NCI-H1092 treated with DMSO at 0.1 percent for 48 hours (cell line): ENCODE measurements at regions not wholly inside any gene's neighbourhood (a gene's known extent, or its start where the extent isn't known, plus 50 kb on each side); places are given as distances from the start of the nearest gene placed in this dataset.
"Not testable (repeated sequence)": the region's sequence is repeated elsewhere in the genome, so short reads cannot be mapped to it uniquely, and the experiment has no call there.

Experiments
- DNase-seq: peaks from one replicate; lab custom pipeline; 2025; lab: John Stamatoyannopoulos, UW

DNA sequence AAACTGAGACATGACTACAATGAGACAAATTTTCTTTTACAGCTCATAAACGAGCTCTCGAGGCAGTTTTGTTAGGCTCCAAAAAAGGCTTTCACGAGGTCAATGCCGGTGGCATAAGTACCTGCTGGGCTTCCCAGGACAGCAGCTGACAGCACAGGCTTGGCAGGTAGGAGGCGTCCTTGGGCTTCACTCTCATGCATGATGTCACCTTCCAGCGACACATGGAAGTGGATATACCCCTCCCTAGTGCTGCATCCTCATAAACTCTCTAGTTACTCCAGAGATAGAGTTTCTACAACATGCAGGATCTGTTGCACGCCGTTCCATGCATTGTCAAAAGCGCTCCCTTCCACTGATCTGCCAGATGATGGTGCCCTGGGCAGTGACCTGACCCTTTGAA lies 112.5 kb upstream of the PAXBP1 start:
- no peak for DNase-seq

DNA sequence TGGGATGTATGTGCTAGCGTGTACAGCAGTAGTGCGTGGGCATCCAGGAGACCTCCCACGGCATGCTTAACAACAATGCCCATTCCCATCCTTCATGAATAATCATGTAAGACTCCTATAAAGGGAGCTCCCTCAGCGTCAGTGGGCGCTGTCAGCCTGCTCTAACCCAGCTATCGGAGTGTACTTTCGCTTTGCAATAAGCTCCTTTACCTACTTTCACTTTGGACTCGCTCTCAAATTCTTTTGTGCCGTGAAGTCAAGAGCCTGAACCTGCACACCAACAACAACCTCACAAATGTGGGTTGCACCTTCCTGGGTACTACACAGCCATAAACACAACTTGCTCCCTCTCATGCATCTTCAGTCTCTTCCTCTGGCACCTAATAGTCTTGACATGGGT lies 114.8 kb upstream of the PAXBP1 start:
- no peak for DNase-seq

DNA sequence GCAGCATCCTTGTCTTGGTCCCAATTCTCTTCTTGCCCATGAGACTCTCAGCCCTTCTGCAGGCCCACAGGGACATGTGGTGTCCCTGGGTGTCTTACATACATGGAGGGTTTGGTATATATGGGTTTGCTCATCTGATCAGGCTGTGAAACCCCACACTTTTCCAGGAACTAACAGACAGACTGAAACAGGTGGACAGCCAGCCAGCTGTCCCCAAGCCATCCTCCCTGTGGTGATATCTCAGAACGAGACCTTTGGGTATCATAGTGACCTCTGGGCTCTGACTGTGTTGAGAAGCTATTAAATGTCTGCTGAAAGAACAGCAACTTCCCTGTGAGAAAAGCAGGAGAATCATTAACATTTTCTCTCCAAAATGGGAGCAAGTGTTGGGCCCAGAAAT lies 115.5 kb upstream of the PAXBP1 start:
- DNase-seq, result no peak

DNA sequence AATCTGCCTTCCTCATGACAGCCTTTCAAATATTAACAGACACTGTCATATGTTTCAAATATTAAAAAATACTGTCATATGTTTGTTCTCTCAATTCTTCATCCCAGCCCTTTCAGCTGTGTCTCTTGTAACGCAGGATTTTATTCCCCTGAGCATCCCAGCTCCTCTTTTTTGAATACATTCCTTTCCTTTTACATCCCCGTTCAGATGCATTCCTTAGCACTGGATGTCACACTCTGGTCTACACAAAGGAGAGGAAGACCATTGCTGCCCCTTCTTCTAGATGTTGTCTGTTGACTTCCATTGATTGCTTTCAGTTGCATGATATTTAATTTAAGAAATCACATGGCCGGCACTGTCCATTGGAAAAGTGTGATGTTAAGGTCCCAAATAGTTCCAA lies 117.4 kb upstream of the PAXBP1 start:
- DNase-seq, result no peak

DNA sequence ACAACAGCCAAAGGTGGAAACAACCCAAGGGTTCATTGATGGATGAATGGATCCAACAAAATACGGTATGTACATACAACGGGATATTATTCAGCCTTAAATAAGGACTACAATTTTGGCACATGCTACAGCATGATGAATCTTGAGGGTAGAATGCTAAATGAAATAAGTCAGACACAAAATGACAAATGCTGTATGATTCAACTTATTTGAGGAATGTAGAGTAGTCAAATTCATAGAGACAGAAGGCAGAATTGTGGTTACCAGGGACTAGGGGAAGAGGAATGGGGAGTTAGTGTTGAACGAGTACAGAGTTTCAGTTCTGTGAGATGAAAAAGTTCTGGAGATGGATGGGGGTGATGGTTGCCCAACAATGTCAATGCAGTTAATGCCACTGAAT lies 118.0 kb upstream of the PAXBP1 start:
- DNase-seq, result no peak

DNA sequence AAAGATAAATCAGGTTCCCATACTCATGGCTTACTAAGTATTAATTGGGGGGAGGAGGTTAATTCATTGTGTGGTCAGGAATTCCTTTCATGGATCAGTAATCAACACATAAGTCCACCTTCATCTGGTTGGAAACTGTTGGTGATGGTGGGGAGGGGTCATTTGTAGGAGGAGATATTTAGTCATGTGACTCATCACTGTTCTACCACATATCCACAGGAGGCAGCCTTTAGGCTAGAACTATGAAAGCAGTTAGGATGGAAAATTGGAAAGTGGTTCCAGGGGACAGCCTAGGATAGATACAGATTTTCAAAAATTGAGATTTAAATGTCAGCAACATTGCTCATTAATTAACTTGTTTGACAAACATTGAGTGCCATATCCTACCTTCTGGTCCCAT lies 122.8 kb upstream of the PAXBP1 start:
- no peak for DNase-seq

DNA sequence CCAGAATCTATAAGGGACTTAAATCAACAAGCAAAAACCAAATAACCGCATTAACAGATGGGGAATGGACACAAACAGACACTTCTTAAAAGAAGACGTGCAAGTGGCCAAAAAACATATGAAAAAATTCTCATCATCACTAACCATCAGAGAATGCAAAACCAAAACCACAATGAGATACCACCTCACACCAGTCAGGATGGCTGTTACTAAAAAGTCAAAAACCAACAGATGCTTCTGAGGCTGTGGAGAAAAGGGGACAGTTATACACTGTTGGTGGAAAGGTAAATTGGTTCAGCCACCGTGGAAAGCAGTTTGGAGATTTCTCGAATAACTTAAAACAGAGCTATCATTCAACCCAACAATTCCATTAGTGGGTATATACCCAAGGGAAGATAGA lies 124.9 kb upstream of the OLIG2 start:
- no peak for DNase-seq

DNA sequence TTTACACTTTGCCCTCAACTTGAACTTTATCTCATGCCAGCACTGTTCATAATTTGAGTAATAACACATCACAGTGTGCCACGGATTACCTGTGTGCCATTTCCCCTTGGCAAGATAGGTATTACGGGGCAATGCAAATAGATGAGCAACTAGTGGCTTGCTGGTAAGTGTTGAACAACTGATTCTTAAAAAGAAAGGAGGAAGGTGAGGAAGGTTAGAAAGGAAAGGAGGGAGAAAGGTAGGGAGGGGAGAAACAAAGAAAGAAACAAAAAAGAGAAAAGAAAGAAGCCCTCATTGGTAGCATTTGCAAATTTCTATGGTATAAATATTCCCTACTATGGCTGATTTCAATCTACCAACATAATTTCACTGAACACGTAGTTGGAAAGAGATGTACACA lies 118.2 kb upstream of the OLIG2 start:
- no peak for DNase-seq

DNA sequence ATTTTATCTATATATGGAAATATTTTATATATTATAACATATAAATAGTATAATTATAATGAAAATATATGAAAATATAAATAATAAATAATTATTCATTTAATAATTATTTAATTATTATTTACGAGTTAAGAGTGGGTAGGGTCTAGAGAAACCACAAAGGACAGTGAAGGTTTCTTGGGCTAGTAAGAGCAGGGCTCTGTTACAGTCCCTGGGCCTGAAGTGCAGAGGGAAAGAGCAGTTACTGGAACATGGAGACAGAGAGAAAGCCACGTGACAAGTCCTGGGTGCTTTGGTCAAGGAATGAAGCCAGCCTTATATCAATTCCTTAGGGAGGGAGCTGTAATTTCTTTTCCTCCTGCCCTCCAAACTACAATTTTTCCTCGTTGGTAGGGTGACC lies 117.2 kb upstream of the OLIG2 start:
- DNase-seq, result no peak

DNA sequence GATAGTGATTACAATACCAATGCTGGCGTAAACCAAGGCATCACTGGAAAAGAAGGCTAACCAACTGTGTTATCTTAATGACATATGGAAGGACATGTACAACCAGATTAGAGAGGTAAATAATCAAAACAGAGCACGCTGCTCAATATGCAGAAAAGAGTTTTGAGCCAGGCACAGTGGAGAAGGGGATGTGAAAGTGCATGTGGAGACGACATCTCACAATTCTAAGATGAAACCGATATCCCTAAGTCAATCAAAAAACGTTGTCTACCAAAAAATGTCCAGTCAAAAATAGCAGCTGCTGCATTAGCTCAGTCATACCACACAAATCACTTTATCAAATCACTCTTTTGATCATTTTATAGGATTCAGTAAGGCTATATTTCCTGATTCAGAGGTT lies 116.3 kb upstream of the OLIG2 start:
- no peak for DNase-seq

DNA sequence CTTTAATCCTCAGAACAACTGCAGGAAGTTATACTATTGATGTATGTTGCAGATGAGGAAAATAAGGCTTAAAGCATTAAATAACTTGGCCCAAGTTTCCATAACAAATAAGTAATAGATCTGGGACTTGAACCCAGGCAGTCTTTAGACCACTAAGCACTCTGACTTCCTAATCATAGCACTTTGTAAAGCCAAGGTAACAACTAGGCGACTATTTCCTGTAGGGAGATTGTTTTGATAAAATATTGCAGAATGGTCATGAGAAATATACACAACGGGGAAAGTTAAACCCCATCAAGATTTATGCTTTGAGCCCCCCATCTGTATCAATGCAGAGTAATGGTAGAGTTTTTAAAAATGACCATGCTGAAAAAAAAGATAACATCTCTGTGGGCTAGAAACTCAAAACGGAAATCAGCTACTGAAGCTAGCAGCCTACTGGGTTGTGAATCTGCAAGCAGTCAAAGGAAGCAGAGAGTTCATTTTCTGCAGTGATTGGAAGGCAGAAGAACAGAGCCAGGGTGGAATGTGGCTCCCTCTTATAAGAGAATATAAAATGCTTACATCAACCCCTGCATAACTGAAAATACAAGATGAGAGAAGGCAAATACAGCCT lies 111.2 kb upstream of the OLIG2 start:
- no peak for DNase-seq

DNA sequence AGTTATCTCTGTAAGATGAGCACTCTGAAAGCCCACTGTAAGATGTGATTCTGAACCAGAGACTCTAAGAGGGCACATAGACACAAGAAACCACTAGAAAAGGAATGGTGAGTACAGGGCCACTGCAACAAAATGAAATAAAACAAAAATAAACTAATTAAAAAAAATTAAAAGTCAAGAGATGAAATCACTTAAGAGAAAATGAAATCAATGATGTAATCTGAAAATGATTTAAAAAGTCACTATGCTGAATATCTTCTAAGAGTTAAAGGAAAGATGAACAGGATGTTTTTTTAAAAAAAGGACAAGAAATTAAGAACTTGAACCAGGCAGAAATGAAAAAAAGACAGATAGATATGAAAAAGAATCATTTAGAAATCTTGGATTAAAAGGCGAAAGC lies 110.6 kb upstream of the OLIG2 start:
- no peak for DNase-seq

DNA sequence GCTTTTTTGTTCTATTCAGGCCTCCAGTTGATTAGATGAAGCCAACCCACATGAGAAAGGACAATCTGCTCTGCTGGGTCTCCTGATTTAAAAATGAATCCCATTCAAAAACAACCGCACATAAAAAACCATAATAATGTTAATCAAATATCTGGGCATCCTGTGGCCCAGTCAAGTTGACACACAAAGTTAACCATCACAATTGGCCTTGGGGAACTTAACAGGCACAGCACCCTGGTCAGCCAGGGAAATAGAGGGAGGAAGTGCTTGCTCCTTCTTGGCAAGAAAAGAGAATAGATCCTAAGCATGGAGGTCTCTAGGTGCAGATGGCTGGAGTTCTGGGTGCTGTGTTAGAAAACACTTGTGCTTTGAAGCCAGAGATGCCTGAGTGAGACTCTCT lies 109.6 kb upstream of the OLIG2 start:
- DNase-seq, result no peak

DNA sequence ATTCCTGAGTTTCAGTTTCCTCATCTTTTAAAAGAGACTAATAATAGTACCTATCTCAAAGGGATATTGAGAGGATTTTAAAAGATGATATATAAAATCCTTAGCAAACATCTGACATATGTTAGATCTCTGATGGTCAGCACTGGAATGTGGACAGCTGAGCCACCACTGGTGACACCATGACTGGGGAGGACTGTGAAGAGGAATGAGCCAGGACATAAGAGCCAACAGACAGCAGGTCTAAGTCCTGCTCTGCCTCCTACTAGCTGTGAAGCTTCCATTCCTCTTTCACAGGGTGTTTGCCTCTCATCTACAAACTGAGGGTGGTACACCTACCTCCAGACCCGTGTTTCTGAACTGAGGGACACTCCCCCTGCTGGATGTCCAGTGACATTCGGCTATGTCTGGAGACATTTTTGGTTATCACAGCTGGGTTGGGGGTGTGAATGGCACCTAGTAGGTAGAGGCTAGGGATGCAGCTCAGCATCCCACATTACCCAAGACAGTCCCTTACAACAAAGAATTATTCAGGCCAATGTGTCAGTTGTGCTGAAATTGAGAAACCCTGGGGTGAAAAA lies 109.1 kb upstream of the OLIG2 start:
- no peak for DNase-seq

DNA sequence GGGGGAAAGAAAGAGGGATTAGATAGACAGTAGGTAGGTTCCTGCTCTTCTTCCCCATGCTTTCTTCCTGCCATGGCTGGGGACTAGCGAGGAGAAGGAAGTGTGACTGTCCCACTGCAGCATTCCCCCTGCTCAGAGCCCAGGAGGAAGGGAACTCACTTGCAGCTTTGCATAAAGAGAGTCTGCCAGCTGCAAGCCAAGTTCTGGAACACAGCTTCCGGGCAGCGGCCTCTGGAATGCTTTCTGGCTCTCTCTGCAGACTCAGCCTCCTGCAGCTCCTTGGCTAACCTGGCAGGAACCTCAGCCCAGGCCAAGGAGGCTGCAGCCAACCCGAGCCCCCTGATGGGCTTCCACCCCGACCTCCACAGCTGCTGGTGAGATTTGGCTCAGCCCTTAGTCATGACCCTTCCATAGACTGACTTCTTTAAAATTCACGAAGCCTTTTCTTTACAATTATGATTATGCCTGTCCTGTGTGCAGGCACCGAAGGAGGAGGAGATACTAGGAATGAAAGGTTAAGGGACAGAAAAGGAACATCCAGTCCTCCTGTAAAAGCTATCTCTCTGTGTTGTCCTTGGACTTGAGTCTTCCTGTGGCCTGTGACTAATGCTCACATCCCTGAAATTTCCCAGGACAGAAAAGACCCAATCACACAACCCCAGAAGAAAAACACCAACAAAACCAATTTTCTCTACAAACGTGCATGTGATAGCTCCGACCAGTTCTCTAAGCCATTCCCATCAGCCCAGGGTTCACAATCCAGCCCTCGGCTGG lies 108.2 kb upstream of the OLIG2 start:
- no peak for DNase-seq

DNA sequence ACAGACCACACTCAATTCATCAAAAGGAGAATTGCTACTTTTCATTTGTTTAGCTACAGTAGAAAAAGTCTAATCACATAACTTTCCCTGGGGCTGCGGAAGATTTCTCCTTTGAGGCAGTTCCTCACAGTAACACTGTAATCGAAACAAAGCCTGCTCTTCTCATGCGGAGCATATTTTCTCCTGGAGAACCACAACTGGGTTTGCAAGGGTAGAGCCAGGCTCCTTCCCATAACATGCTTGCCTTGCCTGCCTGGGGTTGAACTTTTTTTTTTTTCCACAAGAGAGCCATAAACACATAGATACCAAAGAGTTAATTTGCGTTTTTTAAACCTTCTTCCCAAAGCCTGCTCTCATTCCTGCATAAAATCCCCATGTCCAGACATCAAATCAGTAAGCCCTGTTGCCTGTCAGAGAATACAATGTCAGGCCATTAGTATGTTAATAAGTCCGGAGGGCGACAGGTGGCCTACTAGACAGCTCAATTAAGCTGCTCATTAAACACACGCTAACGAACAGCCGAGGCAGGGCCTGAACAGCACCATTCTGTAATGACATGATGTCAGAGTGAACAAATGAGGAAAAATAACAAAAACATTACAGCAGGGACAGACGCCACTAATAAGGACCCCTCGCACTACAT lies 107.1 kb upstream of the OLIG2 start:
- no peak for DNase-seq

DNA sequence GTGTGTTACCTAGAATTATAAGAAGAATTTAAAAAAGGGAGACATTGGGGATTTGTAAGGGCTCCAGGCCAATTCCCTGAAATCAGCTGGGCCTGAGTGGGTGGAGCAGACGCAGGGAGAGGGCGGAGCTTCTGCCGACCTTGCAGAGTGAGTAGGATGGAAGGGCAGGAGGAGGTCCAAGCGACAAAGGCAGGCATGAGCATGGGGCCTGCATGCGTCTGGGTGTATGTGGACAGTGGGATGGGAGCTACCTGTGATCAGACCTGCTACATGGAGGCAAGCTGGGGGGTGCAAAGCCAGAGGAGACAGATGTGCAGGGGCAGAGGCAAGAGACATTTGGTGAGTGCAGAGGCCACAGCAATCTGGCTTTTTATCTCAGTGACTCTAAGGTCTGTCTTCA lies 105.3 kb upstream of the OLIG2 start:
- no peak for DNase-seq

DNA sequence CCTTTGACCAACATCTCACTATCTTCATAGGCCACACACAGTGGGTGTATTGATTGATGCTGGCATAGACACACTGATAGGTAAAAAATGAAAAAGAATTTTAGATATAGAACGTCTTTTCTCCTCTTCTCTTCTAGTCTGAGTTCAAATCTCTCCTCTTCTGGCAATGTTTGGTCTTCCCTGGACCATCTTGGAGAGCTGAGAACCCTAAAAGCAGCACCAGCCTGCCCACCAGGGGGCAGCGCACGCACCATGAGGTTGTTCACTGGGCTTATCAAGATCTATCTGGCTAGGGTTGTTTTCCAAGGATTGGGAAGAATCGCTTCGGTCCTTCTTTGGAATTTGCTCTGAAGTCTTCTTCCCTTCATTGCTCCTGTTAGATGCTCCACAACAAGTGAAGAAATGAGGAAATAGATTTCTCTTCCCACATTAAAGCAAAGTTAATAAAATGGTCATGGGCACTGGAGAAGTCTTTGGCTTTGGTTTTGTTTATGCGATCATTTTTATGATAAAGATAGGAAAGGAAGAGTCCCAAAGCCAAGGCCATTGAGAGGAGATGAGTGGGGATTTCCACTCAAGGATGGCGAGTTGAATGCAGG lies 104.0 kb upstream of the OLIG2 start:
- DNase-seq, result no peak

DNA sequence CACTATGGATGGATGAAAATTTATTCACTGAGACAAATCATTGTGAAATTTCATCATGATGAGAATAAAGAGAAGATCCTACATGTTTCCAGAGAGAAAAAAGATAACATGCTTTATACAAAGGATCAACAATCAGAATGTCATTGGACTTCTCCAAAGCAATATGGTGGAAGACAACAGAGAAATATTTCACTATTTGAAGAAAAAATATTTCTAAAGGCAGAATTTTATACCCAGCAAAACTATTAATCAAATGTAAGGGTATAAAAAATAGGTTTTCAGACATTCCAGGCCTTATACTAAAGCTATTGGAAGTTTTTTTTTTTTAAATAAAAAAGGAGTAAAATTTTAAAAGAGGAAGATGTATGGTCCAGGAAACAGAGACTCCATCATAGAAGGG lies 100.6 kb upstream of the OLIG2 start:
- no peak for DNase-seq

DNA sequence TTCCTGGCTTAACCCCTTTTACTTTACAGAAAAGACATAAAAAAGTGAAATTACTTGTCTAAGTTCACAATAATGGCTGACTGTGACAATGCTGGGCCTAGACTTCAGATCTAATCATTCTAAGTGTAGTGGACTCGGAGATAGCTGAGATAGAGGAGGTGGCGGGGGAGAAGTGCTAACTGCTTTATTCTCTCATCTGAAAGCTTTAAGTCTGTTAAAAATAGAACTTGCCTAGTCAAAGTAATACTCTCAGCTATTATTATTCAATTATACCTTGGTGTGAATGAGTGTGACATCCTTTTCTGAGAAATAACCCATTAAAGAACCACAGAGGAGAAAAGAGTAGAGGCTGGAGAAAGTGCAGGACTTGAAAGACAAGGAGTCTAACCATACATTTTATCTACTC lies 96.1 kb upstream of the OLIG2 start:
- DNase-seq, result no peak

DNA sequence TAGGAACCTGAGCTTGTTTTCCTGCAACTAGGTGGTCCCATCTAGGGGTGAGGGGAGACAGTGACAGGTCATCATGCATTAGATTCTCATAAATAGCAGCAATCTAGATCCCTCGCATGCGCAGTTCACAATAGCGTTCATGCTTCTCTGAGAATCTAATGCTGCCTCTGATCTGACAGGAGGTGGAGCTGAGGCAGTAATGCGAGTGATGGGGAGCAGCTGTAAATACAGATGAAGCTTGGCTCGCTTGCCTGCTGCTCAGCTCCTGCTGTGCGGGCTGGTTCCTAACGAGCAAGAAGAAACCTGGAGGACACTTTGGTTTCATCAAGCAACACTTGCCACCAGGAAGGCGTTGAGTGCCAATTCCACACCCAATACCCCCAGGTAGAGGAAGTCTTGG lies 95.1 kb upstream of the OLIG2 start:
- DNase-seq, result no peak

DNA sequence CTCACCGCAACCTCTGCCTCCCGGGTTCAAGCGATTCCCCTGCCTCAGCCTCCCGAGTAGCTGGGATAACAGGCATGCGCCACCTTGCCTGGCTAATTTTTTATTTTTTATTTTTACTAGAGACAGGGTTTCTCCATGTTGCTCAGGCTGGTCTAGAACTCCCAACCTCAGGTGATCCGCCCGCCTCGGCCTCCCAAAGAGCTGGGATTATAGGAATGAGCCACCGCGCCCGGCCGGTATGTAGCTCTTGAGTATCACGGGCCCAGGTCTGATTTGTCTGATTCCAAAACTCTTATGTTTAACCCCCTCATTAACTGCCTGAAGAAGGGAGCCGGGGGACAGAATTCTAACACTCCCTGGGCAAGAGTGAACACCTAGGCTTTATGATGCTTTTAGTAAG lies 91.7 kb upstream of the OLIG2 start:
- DNase-seq, result not testable (repeated sequence)

DNA sequence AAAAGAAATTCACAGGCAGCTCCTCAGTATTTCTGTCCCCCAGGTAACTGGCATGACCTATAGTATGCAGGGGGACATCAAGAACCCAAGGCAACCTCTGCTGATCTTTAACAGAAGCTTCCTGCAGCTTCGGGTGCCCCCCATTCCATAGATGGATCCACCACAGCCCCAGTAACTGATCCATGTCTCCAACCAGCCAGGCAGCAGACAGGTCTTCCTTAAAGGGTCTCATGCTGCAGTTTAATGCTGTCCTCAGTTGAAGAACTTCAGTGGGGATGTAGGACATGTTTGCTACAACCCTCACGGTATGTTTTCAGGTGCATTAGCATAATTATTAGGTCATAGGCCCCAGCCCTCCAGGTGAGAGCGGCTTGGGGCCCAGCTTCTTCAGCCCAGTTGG lies 90.9 kb upstream of the OLIG2 start:
- DNase-seq, result no peak
